ENCODE measurements at regions not wholly inside any gene's neighbourhood (a gene's known extent, or its start where the extent isn't known, plus 50 kb on each side); places are given as distances from the start of the nearest gene placed in this dataset.

GRCh38 chr13:90938848-90939247 lies 408.6 kb upstream of the MIR17HG start:
- TF ChIP-seq CTCF (IDR thresholded peaks at IDR 0.05; ENCODE audit: low read depth, low read length, poor library complexity, severe bottlenecking) (no peak), EZH2phosphoT487 (IDR thresholded peaks at IDR 0.05; ENCODE audit: borderline replicate concordance, low read length) (no peak)
